HG02840 (cell line): ENCODE measurements at regions not wholly inside any gene's neighbourhood (a gene's known extent, or its start where the extent isn't known, plus 50 kb on each side); places are given as distances from the start of the nearest gene placed in this dataset.

Experiments
- ATAC-seq: cut with Tn5 transposase; IDR thresholded peaks from one replicate; pipeline ENCODE4 v1.9.1; 2021; ENCODE audit warnings: mild to moderate bottlenecking, moderate library complexity, moderate number of reproducible peaks; ENCODE audit not compliant: unreplicated experiment, low FRiP score

DNA sequence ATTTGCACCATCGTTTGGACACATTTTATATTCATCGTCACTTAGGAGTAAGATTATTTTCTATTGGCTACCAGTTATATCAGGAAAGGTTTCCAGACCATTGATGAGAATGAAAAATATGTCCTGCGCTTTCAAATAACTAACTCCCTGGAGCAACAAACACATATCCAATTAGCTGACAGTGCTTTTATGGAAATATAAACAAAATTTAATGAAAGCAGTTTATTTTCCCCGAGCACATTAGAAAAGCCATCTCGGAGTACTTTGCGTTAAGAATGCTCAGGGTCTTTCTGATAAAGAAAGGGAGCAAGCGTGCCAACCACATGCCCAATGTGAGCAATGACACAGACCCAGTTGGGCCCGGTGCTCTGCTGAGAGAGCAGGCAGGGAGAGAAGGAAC is 85.1 kb upstream of the ZPBP start:
- no peak for ATAC-seq

DNA sequence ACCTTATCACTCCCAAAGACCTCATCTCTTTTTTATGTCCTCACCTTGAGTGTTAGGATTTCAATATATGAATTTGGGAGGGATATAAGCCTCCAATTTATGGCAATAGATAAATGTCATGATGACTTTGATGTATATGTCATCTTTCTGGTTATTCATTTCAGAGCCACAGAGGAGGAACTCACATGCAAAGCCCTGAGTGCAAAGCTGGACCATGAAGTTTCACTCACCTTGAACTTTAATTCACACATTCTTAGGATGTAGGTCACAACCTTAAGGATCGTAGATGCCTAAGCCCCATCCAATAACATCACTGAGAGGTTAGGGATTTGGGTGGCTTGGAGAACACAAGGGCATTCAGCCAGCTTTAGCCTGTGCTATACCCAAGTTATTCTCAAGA is 81.9 kb upstream of the ZPBP start:
- no peak for ATAC-seq

GRCh38 chr7:50166997-50167965 is 74.2 kb upstream of the ZPBP start:
- ATAC-seq = no peak

GRCh38 chr7:50164559-50165170 is 71.6 kb upstream of the ZPBP start:
- ATAC-seq = no peak

GRCh38 chr7:50160206-50160605 is 67.2 kb upstream of the ZPBP start:
- ATAC-seq = no peak

- no peak for ATAC-seq
These were observed 66.1 kb upstream of the ZPBP start for GRCh38 chr7:50159154-50159553.

- ATAC-seq = no peak
These were observed 63.7 kb upstream of the ZPBP start for GRCh38 chr7:50156706-50157105.

- ATAC-seq = no peak
These were observed 63.1 kb upstream of the ZPBP start for GRCh38 chr7:50156163-50156562.

DNA sequence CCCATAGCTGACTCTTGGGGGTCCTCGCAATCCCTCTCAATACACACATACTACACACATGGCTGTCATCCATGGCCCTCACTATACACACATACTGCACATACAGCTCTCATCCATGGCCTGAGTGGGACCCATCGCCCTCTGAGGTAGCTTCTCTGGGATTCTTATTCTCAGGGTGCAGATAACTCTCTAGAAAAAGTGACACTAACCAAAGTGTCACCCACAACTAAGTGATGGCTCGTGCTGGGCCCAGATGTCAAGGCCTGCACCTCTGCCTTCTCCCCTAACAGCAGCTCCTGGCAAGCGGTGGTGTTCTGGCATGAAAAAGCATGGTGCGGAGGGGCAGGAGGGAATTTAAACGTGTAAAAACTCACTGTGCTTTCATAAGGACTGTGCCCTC is 62.7 kb upstream of the ZPBP start:
- ATAC-seq = no peak

- no peak for ATAC-seq
These were observed 60.9 kb upstream of the ZPBP start for GRCh38 chr7:50153995-50154394.

DNA sequence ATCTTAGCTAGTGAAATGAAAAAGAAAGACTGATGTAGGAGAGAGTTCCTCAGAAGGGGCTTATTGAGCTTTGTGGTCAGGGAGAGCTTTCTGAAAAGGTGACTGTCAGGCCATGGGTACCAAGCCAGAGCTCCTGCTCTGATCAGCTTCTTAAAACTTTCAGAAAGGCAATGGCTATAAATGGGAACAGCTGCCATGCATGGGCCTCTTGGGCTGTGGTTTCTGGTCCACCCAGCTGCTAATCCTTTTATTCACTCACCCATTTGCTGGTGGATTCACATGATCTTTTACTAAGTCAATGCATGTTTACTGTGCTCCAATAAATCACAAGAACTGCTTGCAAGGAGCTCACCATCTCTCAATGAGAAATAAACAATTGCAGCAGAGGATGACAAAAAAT is 60.1 kb upstream of the ZPBP start:
- no peak for ATAC-seq

- ATAC-seq = no peak
These were observed 59.4 kb upstream of the ZPBP start for GRCh38 chr7:50152486-50152885.

GRCh38 chr7:50151661-50152060 is 58.6 kb upstream of the ZPBP start:
- no peak for ATAC-seq

- ATAC-seq = no peak
These were observed 58.0 kb upstream of the ZPBP start for GRCh38 chr7:50151001-50151400.

DNA sequence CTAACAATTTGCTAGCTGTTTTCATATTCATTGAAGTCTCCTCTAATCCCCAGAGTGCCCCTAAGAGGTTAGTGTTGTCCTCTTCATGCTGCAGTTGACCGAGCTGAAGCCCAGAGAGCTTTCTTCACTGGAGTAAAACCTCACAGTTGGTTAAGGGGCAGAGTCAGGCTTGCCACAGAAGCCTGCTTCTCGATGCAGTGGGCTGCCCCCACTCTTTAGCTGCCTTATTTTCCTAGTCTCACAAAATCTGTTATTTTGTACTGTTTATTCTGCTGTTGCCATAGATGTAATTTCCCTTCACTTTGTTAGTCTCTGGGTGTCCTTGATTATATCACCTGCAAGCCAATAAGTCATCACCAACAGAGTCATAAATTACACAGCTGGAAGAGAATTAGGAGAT is 56.3 kb upstream of the ZPBP start:
- ATAC-seq = no peak

DNA sequence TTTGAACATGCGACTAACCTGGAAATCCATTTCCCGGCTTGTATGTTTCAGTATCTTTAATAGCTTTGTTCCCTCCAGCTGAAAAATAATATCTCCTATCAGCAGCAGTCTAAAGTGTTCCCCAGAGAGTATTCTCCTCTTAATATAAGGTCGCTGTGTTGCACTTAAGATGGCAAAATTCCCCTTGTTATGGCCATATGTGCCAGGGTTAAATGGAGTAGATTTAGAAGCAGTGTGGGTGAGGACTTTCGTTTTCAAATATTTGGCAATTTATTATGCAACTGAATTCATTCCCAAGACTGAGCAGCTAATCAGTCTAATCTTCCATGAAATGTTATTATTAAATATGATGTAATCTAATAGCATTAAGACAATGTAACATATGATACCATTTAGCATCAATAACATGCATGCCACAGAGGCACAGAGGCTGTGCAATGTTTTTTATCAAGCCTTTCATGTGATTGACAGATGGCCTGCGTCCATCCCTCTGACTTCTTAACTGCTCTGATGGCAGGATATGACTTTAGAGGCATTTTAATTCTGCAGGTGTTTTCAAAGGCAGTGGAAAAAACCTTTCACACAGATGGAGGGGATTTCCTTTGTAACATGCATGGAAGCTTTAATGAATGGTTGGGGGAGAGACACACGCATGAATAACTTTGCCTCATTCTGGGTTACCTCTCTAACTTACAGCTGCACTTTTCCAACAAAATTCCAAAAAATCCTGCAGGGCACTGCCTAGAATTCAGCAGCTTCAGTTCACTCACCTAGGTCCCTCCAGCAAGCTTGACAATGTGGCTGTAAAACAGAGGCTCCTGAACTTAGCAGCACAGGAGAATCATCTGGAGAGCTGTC is 55.1 kb upstream of the ZPBP start:
- peak; percentile 57 for ATAC-seq

- ATAC-seq = no peak
These were observed 53.6 kb upstream of the ZPBP start for GRCh38 chr7:50146692-50147091.

GRCh38 chr7:50145801-50146338 is 52.8 kb upstream of the ZPBP start:
- ATAC-seq = no peak

DNA sequence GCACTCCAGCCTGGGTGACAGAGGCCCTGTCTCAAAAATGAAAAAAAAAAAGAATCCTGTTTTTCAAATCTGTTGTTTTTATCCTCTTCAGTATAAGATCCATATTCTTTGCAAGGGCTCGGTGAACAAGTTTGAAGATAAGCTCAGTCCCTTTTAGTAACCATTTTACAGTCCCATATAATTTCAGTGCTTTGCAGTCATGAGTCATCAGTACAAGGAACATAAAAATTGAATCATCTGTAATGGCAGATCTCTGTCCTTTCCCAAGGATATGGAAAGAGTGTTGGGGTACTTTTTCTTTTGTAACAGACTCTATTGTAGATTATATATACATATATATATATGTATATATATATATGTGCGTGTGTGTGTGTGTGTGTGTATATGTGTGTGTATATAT is 52.2 kb upstream of the ZPBP start:
- ATAC-seq = no peak
